ENCODE measurements at regions not wholly inside any gene's neighbourhood (a gene's known extent, or its start where the extent isn't known, plus 50 kb on each side); places are given as distances from the start of the nearest gene placed in this dataset.

GRCh38 chr20:7748624-7749023, 191.6 kb downstream of the HAO1 start:
- Mint-ChIP-seq H3K4me3 (no peak overlapping the region), H3K27me3 (ENCODE audit: insufficient read depth) (no peaks in the 10 kb centered on the region), H3K9me3 (peaks cover 4% of the 10 kb centered on the region)

DNA sequence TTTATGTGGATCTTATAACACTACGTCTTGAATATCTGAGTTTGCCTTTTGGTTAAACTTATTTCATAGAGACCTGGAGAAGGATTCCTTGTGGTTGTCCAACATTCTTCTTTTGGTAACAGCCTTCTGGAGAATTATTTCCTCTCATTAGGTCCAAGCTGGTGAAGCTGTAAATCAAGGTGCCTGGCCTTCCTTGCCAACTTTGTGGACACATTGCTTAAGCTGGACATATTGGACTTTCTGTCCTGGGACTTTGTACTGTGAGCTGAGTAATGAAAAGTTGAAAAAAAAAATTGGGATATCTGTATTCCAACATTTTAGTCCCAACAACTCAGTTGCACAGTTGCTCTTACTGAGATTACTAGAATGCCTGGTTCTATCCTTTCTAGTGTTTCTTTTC, 186.2 kb downstream of the HAO1 start:
- no peak for DNase-seq
- Mint-ChIP-seq H3K4me3 (no peak overlapping the region), H3K27me3 (ENCODE audit: insufficient read depth) (no peaks in the 10 kb centered on the region), H3K36me3 (ENCODE audit: low read depth) (no peaks in the 10 kb centered on the region), H3K4me1 (no peaks in the 10 kb centered on the region), H3K27ac (no peak overlapping the region), H3K9me3 (no peaks in the 10 kb centered on the region)
- WGBS, 2 experiments (ENCODE audit: insufficient coverage in 1 of 2, insufficient read length in 1 of 2): 95% methylated on average over 1 of the region's 1 CpG; no CpG with 5 or more reads in 1 of the 2 experiments
- Histone ChIP-seq H3K36me3 (ENCODE audit: control insufficient read depth, insufficient read depth, low read length) (no peaks in the 10 kb centered on the region), H3K4me1 (ENCODE audit: control insufficient read depth, insufficient read depth, low read length) (no peaks in the 10 kb centered on the region), H3K9me3 (ENCODE audit: control insufficient read depth, low read length) (no peaks in the 10 kb centered on the region), H3K27ac (ENCODE audit: low read depth, low read length) (no peak overlapping the region), H3K9ac (ENCODE audit: extremely low read depth, low read length, poor library complexity, severe bottlenecking) (no peak overlapping the region), H3K27me3 (ENCODE audit: control insufficient read depth, insufficient read depth, low read length, poor library complexity, severe bottlenecking) (no peaks in the 10 kb centered on the region), H3K4me3 (ENCODE audit: low read length) (no peak overlapping the region)
- no peak for TF ChIP-seq CTCF (conservative IDR thresholded peaks at IDR 0.05)

More at GRCh38 chr20:7748624-7749023, 191.6 kb downstream of the HAO1 start:
- DNase-seq: no peak
- Histone ChIP-seq H3K27me3 (ENCODE audit: control insufficient read depth, insufficient read depth, low read length, poor library complexity, severe bottlenecking) (no peaks in the 10 kb centered on the region), H3K36me3 (ENCODE audit: control insufficient read depth, insufficient read depth, low read length) (no peaks in the 10 kb centered on the region), H3K4me1 (ENCODE audit: control insufficient read depth, insufficient read depth, low read length) (no peaks in the 10 kb centered on the region), H3K9ac (ENCODE audit: extremely low read depth, low read length, poor library complexity, severe bottlenecking) (no peak overlapping the region), H3K27ac (ENCODE audit: low read depth, low read length) (no peak overlapping the region), H3K9me3 (ENCODE audit: control insufficient read depth, low read length) (no peaks in the 10 kb centered on the region), H3K4me3 (ENCODE audit: low read length) (no peak overlapping the region)
- Mint-ChIP-seq H3K4me1 (no peaks in the 10 kb centered on the region), H3K27ac (no peak overlapping the region), H3K36me3 (ENCODE audit: low read depth) (no peaks in the 10 kb centered on the region)
- no peak for TF ChIP-seq CTCF (conservative IDR thresholded peaks at IDR 0.05)

- Histone ChIP-seq H3K36me3 (ENCODE audit: control insufficient read depth, insufficient read depth, low read length) (no peaks in the 10 kb centered on the region), H3K4me3 (ENCODE audit: low read length) (no peak overlapping the region), H3K27me3 (ENCODE audit: control insufficient read depth, insufficient read depth, low read length, poor library complexity, severe bottlenecking) (no peaks in the 10 kb centered on the region), H3K9me3 (ENCODE audit: control insufficient read depth, low read length) (no peaks in the 10 kb centered on the region), H3K4me1 (ENCODE audit: control insufficient read depth, insufficient read depth, low read length) (no peaks in the 10 kb centered on the region), H3K9ac (ENCODE audit: extremely low read depth, low read length, poor library complexity, severe bottlenecking) (no peak overlapping the region), H3K27ac (ENCODE audit: low read depth, low read length) (no peak overlapping the region)
- Mint-ChIP-seq H3K9me3 (no peaks in the 10 kb centered on the region), H3K36me3 (ENCODE audit: low read depth) (no peaks in the 10 kb centered on the region), H3K4me1 (no peaks in the 10 kb centered on the region), H3K27ac (no peak overlapping the region), H3K27me3 (ENCODE audit: insufficient read depth) (no peaks in the 10 kb centered on the region), H3K4me3 (no peak overlapping the region)
- TF ChIP-seq CTCF (conservative IDR thresholded peaks at IDR 0.05): no peak
- WGBS, 2 experiments (ENCODE audit: insufficient coverage in 1 of 2, insufficient read length in 1 of 2): 96% methylated on average over 1 of the region's 3 CpGs; no CpG with 5 or more reads in 1 of the 2 experiments
- DNase-seq: no peak
Observed at GRCh38 chr20:7758406-7758805, 181.9 kb downstream of the HAO1 start.

Data from endodermal cell (in vitro differentiated cells).